Fibroblast of lung (primary cell): ENCODE measurements at regions not wholly inside any gene's neighbourhood (a gene's known extent, or its start where the extent isn't known, plus 50 kb on each side); places are given as distances from the start of the nearest gene placed in this dataset.
A peak's percentile ranks its signal among the peaks of the same experiment; 100 is the strongest.
"Not testable (repeated sequence)": the region's sequence is repeated elsewhere in the genome, so short reads cannot be mapped to it uniquely, and the experiment has no call there.

ENCODE experiments used
- DNase-seq, 2 donors: peaks; one replicate each; pipeline versions ENCODE4 v3.0.0 to v3.0.0-alpha.2; 2010; ENCODE audit warnings: low read depth in 2 of 2
- H2AFZ ChIP-seq: 2 replicates; pipeline ENCODE4 v1.5.1; 2012; ENCODE audit warnings: low read length, control low read depth, inconsistent platforms
- H3K27ac ChIP-seq: 2 replicates; pipeline ENCODE4 v1.5.1; 2011; ENCODE audit warnings: low read length, control low read depth; ENCODE audit not compliant: insufficient read depth
- H3K27me3 ChIP-seq: 2 replicates; pipeline ENCODE4 v1.5.1; 2011; ENCODE audit warnings: mild to moderate bottlenecking, low read length; ENCODE audit not compliant: control insufficient read depth, insufficient read depth
- H3K36me3 ChIP-seq: 2 replicates; pipeline ENCODE4 v1.5.1; 2011; ENCODE audit warnings: low read length; ENCODE audit not compliant: control insufficient read depth, insufficient read depth
- H3K4me1 ChIP-seq: 2 replicates; pipeline ENCODE4 v1.5.1; 2011; ENCODE audit warnings: low read length; ENCODE audit not compliant: control insufficient read depth, insufficient read depth; ENCODE audit errors: extremely low read depth
- H3K4me2 ChIP-seq: 2 replicates; pipeline ENCODE4 v1.5.1; 2011; ENCODE audit warnings: low read length, control low read depth; ENCODE audit not compliant: insufficient read depth; ENCODE audit errors: extremely low read depth
- H3K4me3 ChIP-seq, 4 experiments: fragments of 200-600 bp in 1 of 4; sonication (generic) in 1 of 4; replicated peaks in 1 of 4; 2 replicates each; pipeline ENCODE4 v1.5.1; 2011 to 2016; ENCODE audit warnings: low read length in 4 of 4, low read depth in 3 of 4, mild to moderate bottlenecking in 3 of 4, control low read depth in 2 of 4, inconsistent platforms in 1 of 4, mixed read lengths in 1 of 4; ENCODE audit not compliant: insufficient read depth in 1 of 4; ENCODE audit errors: control extremely low read depth in 1 of 4
- H3K79me2 ChIP-seq: 2 replicates; pipeline ENCODE4 v1.5.1; 2012; ENCODE audit warnings: mild to moderate bottlenecking, low read length, inconsistent platforms; ENCODE audit not compliant: control insufficient read depth, insufficient read depth
- H3K9ac ChIP-seq: 2 replicates; pipeline ENCODE4 v1.5.1; 2011; ENCODE audit warnings: mild to moderate bottlenecking, low read length, control low read depth; ENCODE audit not compliant: insufficient read depth
- H3K9me3 ChIP-seq: 2 replicates; pipeline ENCODE4 v1.5.1; 2012; ENCODE audit warnings: low read depth, low read length; ENCODE audit not compliant: control insufficient read depth, insufficient read depth
- H4K20me1 ChIP-seq: 2 replicates; pipeline ENCODE4 v1.5.1; 2011; ENCODE audit warnings: low read length; ENCODE audit not compliant: control insufficient read depth, insufficient read depth; ENCODE audit errors: extremely low read depth
- EZH2 ChIP-seq: IDR thresholded peaks from 2 replicates; pipeline ENCODE4 v1.5.1; 2012; ENCODE audit warnings: low read length, control low read depth, mild to moderate bottlenecking; ENCODE audit errors: missing control alignments
- TF ChIP-seq, protein P1 (sequence below), 2 donors: IDR thresholded peaks in 1 of 2; conservative IDR thresholded peaks in 1 of 2; 1 replicate in 1 of 2; 2 replicates in 1 of 2; pipeline ENCODE4 v1.5.1; 2011 to 2012; ENCODE audit warnings: low read length in 2 of 2, control low read depth in 1 of 2, inconsistent platforms in 1 of 2, low read depth in 1 of 2, mild to moderate bottlenecking in 1 of 2

DNA sequence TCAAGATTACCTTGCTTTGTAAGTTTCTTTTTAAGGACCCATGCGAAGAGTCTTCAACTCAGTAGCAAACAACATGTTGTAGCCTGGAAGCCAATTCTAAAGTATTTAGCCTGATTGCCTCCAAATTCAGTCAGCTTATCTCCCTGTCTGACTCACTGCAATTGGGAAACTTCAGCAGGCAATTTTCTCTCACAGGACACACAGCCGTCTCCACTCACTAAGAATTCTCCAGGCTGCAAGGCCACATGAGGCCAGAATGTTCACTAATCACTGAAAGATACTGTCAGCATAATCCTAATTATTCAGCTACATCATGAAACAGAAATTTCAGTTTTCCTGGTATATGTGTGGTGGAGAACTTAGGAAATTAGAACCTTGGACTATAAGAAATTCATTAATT, 78.1 kb upstream of the PDE1A start:
- Histone ChIP-seq H3K27ac (no peak overlapping the region), H3K36me3 (no peaks in the 10 kb centered on the region), H3K4me1 (peaks cover 3% of the 10 kb centered on the region), H3K9me3 (no peaks in the 10 kb centered on the region), H3K27me3 (no peaks in the 10 kb centered on the region), H3K9ac (no peak overlapping the region), H4K20me1 (no peaks in the 10 kb centered on the region), H3K79me2 (no peaks in the 10 kb centered on the region), H2AFZ (no peak overlapping the region), H3K4me3 (no peak overlapping the region), H3K4me2 (no peak overlapping the region)
- no peak for TF ChIP-seq EZH2
- TF ChIP-seq, protein P1, sequence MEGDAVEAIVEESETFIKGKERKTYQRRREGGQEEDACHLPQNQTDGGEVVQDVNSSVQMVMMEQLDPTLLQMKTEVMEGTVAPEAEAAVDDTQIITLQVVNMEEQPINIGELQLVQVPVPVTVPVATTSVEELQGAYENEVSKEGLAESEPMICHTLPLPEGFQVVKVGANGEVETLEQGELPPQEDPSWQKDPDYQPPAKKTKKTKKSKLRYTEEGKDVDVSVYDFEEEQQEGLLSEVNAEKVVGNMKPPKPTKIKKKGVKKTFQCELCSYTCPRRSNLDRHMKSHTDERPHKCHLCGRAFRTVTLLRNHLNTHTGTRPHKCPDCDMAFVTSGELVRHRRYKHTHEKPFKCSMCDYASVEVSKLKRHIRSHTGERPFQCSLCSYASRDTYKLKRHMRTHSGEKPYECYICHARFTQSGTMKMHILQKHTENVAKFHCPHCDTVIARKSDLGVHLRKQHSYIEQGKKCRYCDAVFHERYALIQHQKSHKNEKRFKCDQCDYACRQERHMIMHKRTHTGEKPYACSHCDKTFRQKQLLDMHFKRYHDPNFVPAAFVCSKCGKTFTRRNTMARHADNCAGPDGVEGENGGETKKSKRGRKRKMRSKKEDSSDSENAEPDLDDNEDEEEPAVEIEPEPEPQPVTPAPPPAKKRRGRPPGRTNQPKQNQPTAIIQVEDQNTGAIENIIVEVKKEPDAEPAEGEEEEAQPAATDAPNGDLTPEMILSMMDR (conservative IDR thresholded peaks at IDR 0.05 in 1 of 2, IDR thresholded peaks at IDR 0.05 in 1 of 2; ENCODE audit: low read depth in 1 of 2, low read length in 2 of 2), result no peak
- DNase-seq, result peak; percentile 83 to 88

DNA sequence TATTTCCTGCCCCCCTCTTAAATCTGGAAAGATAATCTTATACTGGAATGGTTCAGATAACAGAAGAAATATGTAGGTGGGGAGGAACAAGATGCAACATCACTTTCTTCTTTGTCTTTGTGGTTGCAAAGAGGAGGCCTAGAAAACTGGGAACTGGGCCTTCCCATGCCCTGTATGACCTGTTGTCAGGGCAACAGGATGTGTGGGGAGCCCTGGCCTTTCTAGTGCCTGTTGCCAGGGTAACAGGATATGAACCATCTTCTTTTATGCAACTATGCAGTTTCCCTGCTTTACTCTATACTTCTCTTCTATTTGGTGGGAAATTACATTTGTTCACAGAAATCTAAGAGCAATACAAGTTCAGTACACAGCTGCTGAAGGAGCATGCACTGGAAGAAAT, 79.8 kb upstream of the PDE1A start:
- Histone ChIP-seq H2AFZ (no peak overlapping the region), H3K79me2 (no peaks in the 10 kb centered on the region), H3K9ac (no peak overlapping the region), H3K4me3 (no peak overlapping the region), H3K27ac (no peak overlapping the region), H4K20me1 (no peaks in the 10 kb centered on the region), H3K4me1 (peaks cover 3% of the 10 kb centered on the region), H3K9me3 (no peaks in the 10 kb centered on the region), H3K27me3 (no peaks in the 10 kb centered on the region), H3K4me2 (no peak overlapping the region), H3K36me3 (no peaks in the 10 kb centered on the region)
- TF ChIP-seq EZH2, result no peak
- TF ChIP-seq, protein P1 (conservative IDR thresholded peaks at IDR 0.05 in 1 of 2, IDR thresholded peaks at IDR 0.05 in 1 of 2; ENCODE audit: low read depth in 1 of 2, low read length in 2 of 2), result no peak
- peak; percentile 49 to 73 for DNase-seq

DNA sequence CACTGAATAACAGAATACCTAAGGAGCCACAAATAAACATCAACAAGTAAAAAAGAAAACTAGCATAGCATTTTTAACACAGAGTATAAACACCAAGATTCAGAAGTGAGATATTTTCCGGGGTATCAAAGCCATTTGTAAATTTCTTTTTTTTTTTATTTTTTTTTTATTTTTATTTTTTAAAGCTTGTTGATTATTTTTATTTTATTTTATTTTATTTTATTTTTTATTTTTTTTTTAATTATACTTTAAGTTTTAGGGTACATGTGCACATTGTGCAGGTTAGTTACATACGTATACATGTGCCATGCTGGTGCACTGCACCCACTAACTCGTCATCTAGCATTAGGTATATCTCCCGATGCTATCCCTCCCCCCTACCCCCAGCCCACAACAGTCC, 81.7 kb upstream of the PDE1A start:
- not testable (repeated sequence) for H3K9me3 ChIP-seq, H3K36me3 ChIP-seq, H3K4me3 ChIP-seq, H2AFZ ChIP-seq, H3K4me2 ChIP-seq, H3K9ac ChIP-seq, H3K27me3 ChIP-seq, H3K4me1 ChIP-seq, H3K27ac ChIP-seq, H3K79me2 ChIP-seq, H4K20me1 ChIP-seq, DNase-seq
